Trophoblast cell (in vitro differentiated cells and primary cell): ENCODE measurements at regions not wholly inside any gene's neighbourhood (a gene's known extent, or its start where the extent isn't known, plus 50 kb on each side); places are given as distances from the start of the nearest gene placed in this dataset.

Experiments used
- DNase-seq, 2 donors: peaks; one replicate each; pipeline ENCODE4 v3.0.0-alpha.2; 2016
- H2AFZ ChIP-seq: 2 replicates; pipeline ENCODE4 v1.6.1; 2013; ENCODE audit warnings: low read length, moderate library complexity, mild to moderate bottlenecking; ENCODE audit not compliant: insufficient read depth, poor library complexity
- H2AK5ac ChIP-seq: 2 replicates; pipeline ENCODE4 v1.6.1; 2013; ENCODE audit warnings: mild to moderate bottlenecking, low read length
- H2BK120ac ChIP-seq: 2 replicates; pipeline ENCODE4 v1.6.1; 2013; ENCODE audit warnings: low read length, mild to moderate bottlenecking, moderate library complexity; ENCODE audit not compliant: insufficient read depth, poor library complexity
- H2BK12ac ChIP-seq: 2 replicates; pipeline ENCODE4 v1.6.1; 2013; ENCODE audit warnings: mild to moderate bottlenecking, low read length, moderate library complexity
- H2BK5ac ChIP-seq: 2 replicates; pipeline ENCODE4 v1.6.1; 2013; ENCODE audit warnings: low read length, low read depth, moderate library complexity, mild to moderate bottlenecking; ENCODE audit not compliant: poor library complexity
- H3K14ac ChIP-seq: 2 replicates; pipeline ENCODE4 v1.6.1; 2013; ENCODE audit warnings: mild to moderate bottlenecking, low read length
- H3K18ac ChIP-seq: 2 replicates; pipeline ENCODE4 v1.6.1; 2013; ENCODE audit warnings: mild to moderate bottlenecking, low read length
- H3K23ac ChIP-seq: 2 replicates; pipeline ENCODE4 v1.6.1; 2013; ENCODE audit warnings: low read length
- H3K27ac ChIP-seq: 2 replicates; pipeline ENCODE4 v1.5.1; 2013; ENCODE audit warnings: low read depth, mild to moderate bottlenecking, inconsistent platforms, low read length, moderate library complexity
- H3K27me3 ChIP-seq: 2 replicates; pipeline ENCODE4 v1.6.1; 2013; ENCODE audit warnings: inconsistent platforms, mild to moderate bottlenecking, low read length, moderate library complexity; ENCODE audit not compliant: insufficient read depth
- H3K36me3 ChIP-seq, 2 experiments: 1 replicate in 1 of 2; 2 replicates in 1 of 2; pipeline ENCODE4 v1.6.1; 2013; ENCODE audit warnings: low read length in 2 of 2, mild to moderate bottlenecking in 2 of 2, moderate library complexity in 1 of 2; ENCODE audit not compliant: insufficient read depth in 2 of 2, control insufficient read depth in 1 of 2
- H3K4ac ChIP-seq: 2 replicates; pipeline ENCODE4 v1.6.1; 2013; ENCODE audit warnings: low read depth, mild to moderate bottlenecking, low read length, moderate library complexity
- H3K4me1 ChIP-seq, 2 experiments: 1 replicate in 1 of 2; 2 replicates in 1 of 2; pipeline ENCODE4 v1.6.1; 2013; ENCODE audit warnings: low read length in 2 of 2, mild to moderate bottlenecking in 2 of 2, moderate library complexity in 1 of 2; ENCODE audit not compliant: insufficient read depth in 2 of 2, control insufficient read depth in 1 of 2
- H3K4me2 ChIP-seq: 2 replicates; pipeline ENCODE4 v1.6.1; 2013; ENCODE audit warnings: inconsistent platforms, mild to moderate bottlenecking, low read length, moderate library complexity
- H3K4me3 ChIP-seq: 2 replicates; pipeline ENCODE4 v1.5.1; 2013; ENCODE audit warnings: mild to moderate bottlenecking, low read depth, low read length, inconsistent platforms
- H3K79me1 ChIP-seq: one replicate; pipeline ENCODE4 v1.6.1; 2013; ENCODE audit warnings: low read length
- H3K79me2 ChIP-seq: 2 replicates; pipeline ENCODE4 v1.6.1; 2013; ENCODE audit warnings: low read length, mild to moderate bottlenecking; ENCODE audit not compliant: control insufficient read depth, insufficient read depth, poor library complexity
- H3K9ac ChIP-seq: 2 replicates; pipeline ENCODE4 v1.6.1; 2013; ENCODE audit warnings: mild to moderate bottlenecking, low read length
- H3K9me3 ChIP-seq: 2 replicates; pipeline ENCODE4 v1.6.1; 2013; ENCODE audit warnings: low read depth, mild to moderate bottlenecking, control low read depth, inconsistent platforms, low read length; ENCODE audit not compliant: insufficient read depth
- H4K12ac ChIP-seq: 2 replicates; pipeline ENCODE4 v1.6.1; 2013; ENCODE audit warnings: low read depth, mild to moderate bottlenecking, low read length, moderate library complexity
- H4K8ac ChIP-seq: 2 replicates; pipeline ENCODE4 v1.6.1; 2013; ENCODE audit warnings: low read depth, mild to moderate bottlenecking, low read length, moderate library complexity
- H4K91ac ChIP-seq: one replicate; pipeline ENCODE4 v1.6.1; 2013; ENCODE audit warnings: low read depth, mild to moderate bottlenecking, low read length, moderate library complexity
- WGBS: extraction: QIAGEN DNeasy Blood & Tissue Kit; methylation state at CpG from one replicate; pipeline ENCODE4 v1.1.7; 2013; ENCODE audit warnings: missing lambda C conversion rate; ENCODE audit not compliant: insufficient read length, insufficient coverage; ENCODE audit errors: extremely low coverage; 5-methylcytosine and 5-hydroxymethylcytosine counted together

- Histone ChIP-seq H4K91ac (no peak overlapping the region), H3K14ac (no peak overlapping the region), H4K8ac (no peak overlapping the region), H3K9me3 (no peaks in the 10 kb centered on the region), H3K23ac (no peak overlapping the region), H2BK120ac (no peak overlapping the region), H2AK5ac (no peak overlapping the region), H3K27ac (no peak overlapping the region), H3K18ac (no peak overlapping the region), H2BK12ac (no peak overlapping the region), H3K79me1 (no peaks in the 10 kb centered on the region), H3K36me3 (no peaks in the 10 kb centered on the region), H2BK5ac (no peak overlapping the region), H2AFZ (no peak overlapping the region), H3K4me2 (no peak overlapping the region), H3K9ac (no peak overlapping the region), H3K4ac (no peak overlapping the region), H3K27me3 (no peaks in the 10 kb centered on the region), H3K4me1 (no peaks in the 10 kb centered on the region), H3K79me2 (no peaks in the 10 kb centered on the region), H4K12ac (no peak overlapping the region), H3K4me3 (no peak overlapping the region)
- no CpG with 5 or more reads among the region's 1 CpG for WGBS
- DNase-seq, result no peak
These were observed 228.6 kb upstream of the LYPLAL1 start for GRCh38 chr1:218945050-218945449.

GRCh38 chr1:218946147-218946546 lies 227.5 kb upstream of the LYPLAL1 start:
- H3K4ac ChIP-seq, result no peak overlapping the region
- no peak overlapping the region for H2AFZ ChIP-seq
- no peak overlapping the region for H3K27ac ChIP-seq
- no peaks in the 10 kb centered on the region for H3K79me1 ChIP-seq
- no peak overlapping the region for H3K9ac ChIP-seq
- no peak overlapping the region for H2BK12ac ChIP-seq
- no peaks in the 10 kb centered on the region for H3K9me3 ChIP-seq
- no peak overlapping the region for H2AK5ac ChIP-seq
- no peak for DNase-seq
- no peak overlapping the region for H4K91ac ChIP-seq
- H4K8ac ChIP-seq, result no peak overlapping the region
- no peak overlapping the region for H2BK5ac ChIP-seq
- H3K4me1 ChIP-seq, result no peaks in the 10 kb centered on the region
- H3K4me2 ChIP-seq, result no peak overlapping the region
- no peaks in the 10 kb centered on the region for H3K79me2 ChIP-seq
- H3K18ac ChIP-seq, result no peak overlapping the region
- H3K4me3 ChIP-seq, result no peak overlapping the region
- WGBS, result no CpG with 5 or more reads among the region's 2 CpGs
- no peak overlapping the region for H3K23ac ChIP-seq
- no peaks in the 10 kb centered on the region for H3K36me3 ChIP-seq
- H3K14ac ChIP-seq, result no peak overlapping the region
- H4K12ac ChIP-seq, result no peak overlapping the region
- no peak overlapping the region for H2BK120ac ChIP-seq
- no peaks in the 10 kb centered on the region for H3K27me3 ChIP-seq

GRCh38 chr1:218948446-218948845 lies 225.2 kb upstream of the LYPLAL1 start:
- H2AFZ ChIP-seq, result no peak overlapping the region
- H3K4ac ChIP-seq, result no peak overlapping the region
- no CpG with 5 or more reads among the region's 6 CpGs for WGBS
- H3K27ac ChIP-seq, result no peak overlapping the region
- no peak overlapping the region for H2BK12ac ChIP-seq
- no peak overlapping the region for H4K12ac ChIP-seq
- no peaks in the 10 kb centered on the region for H3K4me1 ChIP-seq
- no peak overlapping the region for H3K4me2 ChIP-seq
- H3K9me3 ChIP-seq, result no peaks in the 10 kb centered on the region
- no peaks in the 10 kb centered on the region for H3K36me3 ChIP-seq
- no peak overlapping the region for H3K4me3 ChIP-seq
- H2AK5ac ChIP-seq, result no peak overlapping the region
- H3K18ac ChIP-seq, result no peak overlapping the region
- H3K23ac ChIP-seq, result no peak overlapping the region
- H3K14ac ChIP-seq, result no peak overlapping the region
- H3K27me3 ChIP-seq, result no peaks in the 10 kb centered on the region
- H2BK5ac ChIP-seq, result no peak overlapping the region
- H3K79me2 ChIP-seq, result no peaks in the 10 kb centered on the region
- no peak overlapping the region for H4K91ac ChIP-seq
- no peak overlapping the region for H4K8ac ChIP-seq
- no peak overlapping the region for H3K9ac ChIP-seq
- H3K79me1 ChIP-seq, result no peaks in the 10 kb centered on the region
- H2BK120ac ChIP-seq, result no peak overlapping the region
- DNase-seq, result no peak

- H3K4me1 ChIP-seq, result no peaks in the 10 kb centered on the region
- H3K36me3 ChIP-seq, result no peaks in the 10 kb centered on the region
- no CpG with 5 or more reads among the region's 1 CpG for WGBS
- no peak overlapping the region for H2AK5ac ChIP-seq
- DNase-seq, result no peak
- H3K4me2 ChIP-seq, result no peak overlapping the region
- no peak overlapping the region for H3K9ac ChIP-seq
- no peak overlapping the region for H3K14ac ChIP-seq
- H3K4ac ChIP-seq, result no peak overlapping the region
- H2BK5ac ChIP-seq, result no peak overlapping the region
- H3K27ac ChIP-seq, result no peak overlapping the region
- H2AFZ ChIP-seq, result no peak overlapping the region
- no peak overlapping the region for H2BK120ac ChIP-seq
- H3K27me3 ChIP-seq, result no peaks in the 10 kb centered on the region
- H3K79me1 ChIP-seq, result no peaks in the 10 kb centered on the region
- no peaks in the 10 kb centered on the region for H3K79me2 ChIP-seq
- no peak overlapping the region for H3K4me3 ChIP-seq
- H3K18ac ChIP-seq, result no peak overlapping the region
- no peaks in the 10 kb centered on the region for H3K9me3 ChIP-seq
- no peak overlapping the region for H4K12ac ChIP-seq
- H3K23ac ChIP-seq, result no peak overlapping the region
- H2BK12ac ChIP-seq, result no peak overlapping the region
- no peak overlapping the region for H4K8ac ChIP-seq
- no peak overlapping the region for H4K91ac ChIP-seq
These were observed 220.3 kb upstream of the LYPLAL1 start for GRCh38 chr1:218953386-218953785.
